IPS DF 6.9 (cell line): ENCODE measurements at regions not wholly inside any gene's neighbourhood (a gene's known extent, or its start where the extent isn't known, plus 50 kb on each side); places are given as distances from the start of the nearest gene placed in this dataset.

Source experiments
- DNase-seq: peaks from one replicate; pipeline ENCODE4 v3.0.0-alpha.2; 2013; ENCODE audit warnings: low read depth, low spot score
- H3K27ac ChIP-seq: one replicate; pipeline ENCODE4 v1.5.1; 2013; ENCODE audit warnings: low read length, control low read depth
- H3K27me3 ChIP-seq: 2 replicates; pipeline ENCODE4 v1.6.1; 2013; ENCODE audit warnings: mild to moderate bottlenecking, low read length; ENCODE audit not compliant: control insufficient read depth, insufficient read depth
- H3K36me3 ChIP-seq: 2 replicates; pipeline ENCODE4 v1.6.1; 2013; ENCODE audit warnings: low read length; ENCODE audit not compliant: control insufficient read depth, insufficient read depth
- H3K4me1 ChIP-seq: 2 replicates; pipeline ENCODE4 v1.6.1; 2013; ENCODE audit warnings: low read length; ENCODE audit not compliant: control insufficient read depth, insufficient read depth
- H3K4me3 ChIP-seq: 2 replicates; pipeline ENCODE4 v1.5.1; 2013; ENCODE audit warnings: mild to moderate bottlenecking, low read length
- H3K9me3 ChIP-seq: 2 replicates; pipeline ENCODE4 v1.6.1; 2013; ENCODE audit warnings: low read length, inconsistent platforms; ENCODE audit not compliant: control insufficient read depth, insufficient read depth
- whole genome bisulfite sequencing: extraction: QIAGEN DNeasy Blood & Tissue Kit; methylation state at CpG from one replicate; pipeline ENCODE4 v1.1.7; 2013; ENCODE audit warnings: mixed read lengths, missing lambda C conversion rate; ENCODE audit not compliant: insufficient read length, insufficient coverage; 5-methylcytosine and 5-hydroxymethylcytosine counted together

GRCh38 chr9:32248189-32248712 is 136.2 kb upstream of the ACO1 start:
- Histone ChIP-seq H3K27ac (no peak overlapping the region), H3K4me1 (no peaks in the 10 kb centered on the region), H3K27me3 (no peaks in the 10 kb centered on the region), H3K36me3 (no peaks in the 10 kb centered on the region), H3K9me3 (no peaks in the 10 kb centered on the region), H3K4me3 (no peak overlapping the region)
- DNase-seq, result no peak
- no CpG with 5 or more reads among the region's 2 CpGs for WGBS

GRCh38 chr9:32251539-32251938 is 132.9 kb upstream of the ACO1 start:
- H3K4me1 ChIP-seq, result no peaks in the 10 kb centered on the region
- H3K27me3 ChIP-seq, result no peaks in the 10 kb centered on the region
- no peak overlapping the region for H3K27ac ChIP-seq
- H3K36me3 ChIP-seq, result no peaks in the 10 kb centered on the region
- DNase-seq, result peak; percentile 57
- no CpG with 5 or more reads among the region's 5 CpGs for WGBS
- H3K4me3 ChIP-seq, result no peak overlapping the region
- H3K9me3 ChIP-seq, result no peaks in the 10 kb centered on the region

DNA sequence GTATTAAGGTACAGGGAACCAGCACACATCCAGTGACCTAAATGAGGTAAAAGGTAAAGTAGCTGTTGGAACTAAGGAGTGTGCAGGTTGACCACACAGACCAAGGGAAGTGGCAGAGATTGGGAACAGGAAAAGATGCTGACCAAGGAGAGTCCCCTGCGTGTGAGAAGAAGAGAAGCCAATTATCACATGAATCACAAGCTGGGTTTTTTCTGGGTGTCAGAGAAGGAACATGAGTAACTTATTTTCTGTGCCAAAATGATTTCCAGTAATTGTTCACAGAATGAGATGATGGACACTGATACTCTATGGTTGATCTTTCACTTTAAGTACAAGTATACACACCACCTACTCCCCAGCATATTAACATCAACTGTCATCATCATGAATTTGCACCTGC is 130.7 kb upstream of the ACO1 start:
- Histone ChIP-seq H3K27me3 (no peaks in the 10 kb centered on the region), H3K9me3 (no peaks in the 10 kb centered on the region), H3K4me3 (no peak overlapping the region), H3K4me1 (no peaks in the 10 kb centered on the region), H3K36me3 (no peaks in the 10 kb centered on the region), H3K27ac (no peak overlapping the region)
- no peak for DNase-seq
- no CpG with 5 or more reads among the region's 1 CpG for WGBS

GRCh38 chr9:32255026-32255425 is 129.4 kb upstream of the ACO1 start:
- no peak overlapping the region for H3K4me3 ChIP-seq
- H3K4me1 ChIP-seq, result no peaks in the 10 kb centered on the region
- WGBS, result no CpG with 5 or more reads among the region's 4 CpGs
- no peak overlapping the region for H3K27ac ChIP-seq
- no peak for DNase-seq
- H3K27me3 ChIP-seq, result no peaks in the 10 kb centered on the region
- no peaks in the 10 kb centered on the region for H3K9me3 ChIP-seq
- H3K36me3 ChIP-seq, result no peaks in the 10 kb centered on the region

DNA sequence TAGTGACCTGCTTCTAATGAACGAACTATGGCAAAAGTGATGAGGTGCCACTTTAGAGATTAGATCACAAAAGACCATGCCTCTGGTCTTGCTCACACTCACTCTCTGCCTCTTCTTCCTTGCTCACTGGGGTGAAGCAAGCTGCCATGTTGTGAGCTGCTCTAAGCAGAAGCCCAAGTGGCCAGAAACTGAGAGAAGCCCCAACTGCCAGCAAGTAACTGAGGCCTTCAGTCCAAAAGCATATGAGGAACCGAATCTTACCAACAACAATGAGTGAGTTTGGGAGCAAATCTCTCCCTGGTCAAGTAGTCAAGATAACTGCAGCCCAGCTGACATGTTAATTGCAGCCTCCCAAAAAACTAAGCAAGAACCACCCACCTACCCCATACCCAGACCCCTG is 126.0 kb upstream of the ACO1 start:
- DNase-seq, result no peak
- WGBS, result no CpG with 5 or more reads among the region's 2 CpGs
- H3K27ac ChIP-seq, result no peak overlapping the region
- H3K27me3 ChIP-seq, result no peaks in the 10 kb centered on the region
- H3K9me3 ChIP-seq, result no peaks in the 10 kb centered on the region
- H3K4me3 ChIP-seq, result no peak overlapping the region
- no peaks in the 10 kb centered on the region for H3K36me3 ChIP-seq
- H3K4me1 ChIP-seq, result no peaks in the 10 kb centered on the region

DNA sequence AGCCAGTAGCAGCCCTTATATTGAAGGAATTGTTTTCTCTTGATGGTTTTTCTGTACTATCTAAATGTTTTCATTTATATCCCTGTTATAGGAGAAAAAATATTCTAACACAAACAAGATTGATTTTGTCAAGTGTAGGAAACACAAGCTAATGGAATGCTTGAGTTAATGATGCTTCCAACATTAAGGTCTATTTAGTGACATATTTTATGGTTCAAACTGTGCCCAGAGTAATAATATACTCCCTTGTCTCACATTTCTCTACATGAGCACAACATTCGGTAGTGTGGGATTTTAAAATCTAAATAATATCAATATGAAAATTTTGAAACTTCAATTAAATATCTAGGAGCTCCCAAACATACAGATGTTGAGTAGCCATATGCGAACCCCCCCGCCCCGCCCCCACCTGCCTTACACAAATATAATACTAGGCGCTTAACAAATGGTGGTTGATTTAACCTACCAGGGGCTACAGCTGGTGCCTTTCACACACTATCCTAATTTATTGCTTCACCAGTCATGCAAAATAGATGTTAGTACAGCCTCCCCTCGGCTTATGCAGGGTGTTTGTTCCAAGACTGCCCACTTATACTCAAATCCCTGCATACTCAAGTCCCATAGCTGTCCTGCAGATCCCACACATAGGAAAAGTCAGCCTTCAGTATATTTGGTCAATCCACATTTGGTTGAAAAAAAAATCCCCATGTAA is 124.1 kb upstream of the ACO1 start:
- no CpG with 5 or more reads among the region's 6 CpGs for WGBS

GRCh38 chr9:32264170-32264864 is 120.1 kb upstream of the ACO1 start:
- H3K4me1 ChIP-seq, result no peaks in the 10 kb centered on the region
- no peaks in the 10 kb centered on the region for H3K27me3 ChIP-seq
- no peak overlapping the region for H3K27ac ChIP-seq
- DNase-seq, result peak; percentile 37
- H3K9me3 ChIP-seq, result no peaks in the 10 kb centered on the region
- no peaks in the 10 kb centered on the region for H3K36me3 ChIP-seq
- WGBS, result no CpG with 5 or more reads among the region's 6 CpGs
- no peak overlapping the region for H3K4me3 ChIP-seq

More for the DNA sequence above, 124.1 kb upstream of the ACO1 start:
- Histone ChIP-seq H3K27me3 (no peaks in the 10 kb centered on the region), H3K27ac (no peak overlapping the region), H3K4me3 (no peak overlapping the region), H3K4me1 (no peaks in the 10 kb centered on the region), H3K9me3 (no peaks in the 10 kb centered on the region), H3K36me3 (no peaks in the 10 kb centered on the region)
- DNase-seq, result no peak

GRCh38 chr9:32265037-32265436 is 119.4 kb upstream of the ACO1 start:
- no peaks in the 10 kb centered on the region for H3K27me3 ChIP-seq
- no peak overlapping the region for H3K27ac ChIP-seq
- no peaks in the 10 kb centered on the region for H3K9me3 ChIP-seq
- no peaks in the 10 kb centered on the region for H3K36me3 ChIP-seq
- no peaks in the 10 kb centered on the region for H3K4me1 ChIP-seq
- no peak for DNase-seq
- no CpG with 5 or more reads among the region's 3 CpGs for WGBS
- no peak overlapping the region for H3K4me3 ChIP-seq

DNA sequence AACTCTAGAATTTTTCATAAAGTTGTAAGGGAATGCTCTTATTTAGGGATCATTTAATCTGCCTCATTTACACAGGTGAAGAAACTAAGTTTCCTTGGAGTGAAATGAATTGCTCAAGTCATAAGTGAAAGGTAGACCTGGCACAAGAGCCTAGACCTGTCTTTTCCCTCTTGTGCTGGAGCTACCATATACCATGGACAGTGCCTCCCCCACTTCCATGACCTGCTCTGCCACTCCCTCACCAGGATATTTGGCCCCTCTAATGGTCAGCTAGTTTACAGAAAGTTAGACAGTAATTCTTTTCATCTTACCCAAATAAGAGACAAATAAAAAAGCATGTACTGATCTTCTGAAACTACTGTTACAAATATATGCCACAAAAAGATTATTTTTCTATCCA is 105.5 kb upstream of the ACO1 start:
- no peaks in the 10 kb centered on the region for H3K27me3 ChIP-seq
- H3K27ac ChIP-seq, result no peak overlapping the region
- H3K9me3 ChIP-seq, result no peaks in the 10 kb centered on the region
- no peaks in the 10 kb centered on the region for H3K36me3 ChIP-seq
- no peak for DNase-seq
- no peaks in the 10 kb centered on the region; the same call in 1 of the 2 replicates for H3K4me1 ChIP-seq
- H3K4me3 ChIP-seq, result no peak overlapping the region

DNA sequence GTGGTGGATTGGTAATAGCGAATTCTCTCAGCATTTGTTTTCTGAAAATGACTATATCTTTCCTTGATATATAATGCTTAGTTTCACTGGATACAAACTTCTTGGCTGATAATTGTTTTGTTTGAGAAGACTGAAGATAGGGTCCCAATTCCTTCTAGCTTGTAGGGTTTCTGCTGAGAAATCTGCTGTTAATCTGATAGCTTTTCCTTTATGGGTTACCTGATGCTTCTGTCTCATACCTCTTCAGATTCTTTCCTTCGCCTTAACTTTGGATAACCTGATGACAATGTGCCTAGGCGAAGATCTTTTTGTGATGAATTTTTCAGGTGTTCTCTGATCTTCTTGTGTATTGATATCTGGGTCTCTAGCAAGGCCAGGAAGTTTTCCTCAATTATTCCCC is 94.7 kb upstream of the ACO1 start:
- Histone ChIP-seq H3K9me3 (no peaks in the 10 kb centered on the region), H3K4me1 (no peaks in the 10 kb centered on the region), H3K27ac (no peak overlapping the region), H3K4me3 (no peak overlapping the region), H3K36me3 (no peaks in the 10 kb centered on the region), H3K27me3 (no peaks in the 10 kb centered on the region)
- DNase-seq, result no peak
- no CpG with 5 or more reads among the region's 3 CpGs for WGBS

DNA sequence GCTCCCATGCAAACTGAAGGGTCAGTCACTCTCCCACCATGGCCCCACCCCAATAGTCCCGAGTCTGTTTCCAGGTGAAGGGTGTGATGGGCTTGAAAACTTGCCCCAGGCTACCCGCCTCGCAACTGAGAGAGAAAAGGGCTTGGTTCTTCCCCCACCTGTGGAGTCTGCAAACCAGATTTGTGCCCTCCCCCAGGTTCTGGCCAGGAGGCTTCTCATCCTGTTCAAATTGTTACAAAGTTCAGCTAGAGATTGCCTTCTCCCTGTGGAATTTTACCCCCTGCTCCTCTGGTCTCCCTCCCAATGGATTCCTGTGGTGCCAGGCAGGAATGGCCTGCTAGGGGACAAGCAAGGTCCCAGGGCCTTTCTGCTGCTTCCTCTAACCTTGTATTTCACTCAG is 93.1 kb upstream of the ACO1 start:
- Histone ChIP-seq H3K36me3 (no peaks in the 10 kb centered on the region), H3K4me3 (no peak overlapping the region), H3K27me3 (no peaks in the 10 kb centered on the region), H3K4me1 (no peaks in the 10 kb centered on the region), H3K9me3 (no peaks in the 10 kb centered on the region), H3K27ac (no peak overlapping the region)
- DNase-seq, result no peak
- WGBS, result no CpG with 5 or more reads among the region's 3 CpGs
